CD4-positive, alpha-beta T cell treated with Interleukin-1 beta for 1 hour (primary cell): ENCODE measurements at regions not wholly inside any gene's neighbourhood (a gene's known extent, or its start where the extent isn't known, plus 50 kb on each side); places are given as distances from the start of the nearest gene placed in this dataset.

ENCODE experiments used
- DNase-seq, 2 donors: peaks; one replicate each; pipeline ENCODE4 v3.0.0-alpha.2; 2020 to 2022

- DNase-seq, result no peak
Observed at GRCh38 chr3:145767909-145768308, 393.1 kb downstream of the PLOD2 start.

- DNase-seq, result no peak
Observed at GRCh38 chr3:145776782-145777408, 384.1 kb downstream of the PLOD2 start.

GRCh38 chr3:145780301-145780700 is 380.7 kb downstream of the PLOD2 start:
- no peak for DNase-seq

GRCh38 chr3:145785668-145786067 is 375.3 kb downstream of the PLOD2 start:
- DNase-seq, result no peak

GRCh38 chr3:145798007-145798406 is 363.0 kb downstream of the PLOD2 start:
- no peak for DNase-seq

- DNase-seq, result no peak
Observed at GRCh38 chr3:145798696-145799537, 362.1 kb downstream of the PLOD2 start.

- no peak for DNase-seq
Observed at GRCh38 chr3:145801696-145802095, 359.3 kb downstream of the PLOD2 start.

- DNase-seq, result no peak
Observed at GRCh38 chr3:145807990-145808389, 353.0 kb downstream of the PLOD2 start.

GRCh38 chr3:145812391-145812790 is 348.6 kb downstream of the PLOD2 start:
- DNase-seq, result no peak

GRCh38 chr3:145815707-145816413 is 345.1 kb downstream of the PLOD2 start:
- DNase-seq, result no peak

- DNase-seq, result no peak
Observed at GRCh38 chr3:145817870-145818483, 343.0 kb downstream of the PLOD2 start.

GRCh38 chr3:145820170-145820569 is 340.8 kb downstream of the PLOD2 start:
- no peak for DNase-seq

GRCh38 chr3:145842294-145842902 is 318.6 kb downstream of the PLOD2 start:
- no peak for DNase-seq

- DNase-seq, result no peak
Observed at GRCh38 chr3:145843561-145843960, 317.4 kb downstream of the PLOD2 start.

- DNase-seq, result no peak
Observed at GRCh38 chr3:145849115-145849514, 311.9 kb downstream of the PLOD2 start.

- DNase-seq, result no peak
Observed at GRCh38 chr3:145854499-145854898, 306.5 kb downstream of the PLOD2 start.

- no peak for DNase-seq
Observed at GRCh38 chr3:145857956-145858355, 303.0 kb downstream of the PLOD2 start.

- DNase-seq, result no peak
Observed at GRCh38 chr3:145864336-145864735, 296.6 kb downstream of the PLOD2 start.

GRCh38 chr3:145865399-145866018 is 295.5 kb downstream of the PLOD2 start:
- DNase-seq, result no peak

GRCh38 chr3:145869958-145870357 is 291.0 kb downstream of the PLOD2 start:
- no peak for DNase-seq

- no peak for DNase-seq
Observed at GRCh38 chr3:145882436-145882835, 278.5 kb downstream of the PLOD2 start.

GRCh38 chr3:145889730-145890129 is 271.3 kb downstream of the PLOD2 start:
- no peak for DNase-seq
